ENCODE measurements at regions not wholly inside any gene's neighbourhood (a gene's known extent, or its start where the extent isn't known, plus 50 kb on each side); places are given as distances from the start of the nearest gene placed in this dataset.

DNA sequence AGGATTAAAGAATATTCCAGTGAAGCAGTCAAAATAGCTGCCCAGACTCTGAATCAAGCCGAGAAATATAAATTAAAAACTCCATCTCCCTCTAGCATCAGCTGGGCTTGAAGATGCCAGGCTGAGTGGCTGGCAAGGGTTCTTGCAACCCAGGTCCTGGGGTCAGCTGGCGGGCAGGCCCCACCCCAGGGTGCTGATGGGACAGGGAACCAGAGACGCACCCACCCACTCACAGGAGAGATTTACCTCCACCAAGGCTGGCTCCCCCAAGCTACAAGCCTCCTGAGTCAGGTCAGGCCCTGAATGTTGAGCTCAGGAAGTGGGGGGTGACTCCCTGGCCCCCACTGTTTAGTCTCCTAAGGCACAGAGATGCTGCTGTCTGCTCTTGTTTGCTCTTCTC lies 83.9 kb upstream of the HSPA9 start:
- Histone ChIP-seq H3K27ac (ENCODE audit: insufficient read depth, low read length) (no peak overlapping the region), H2AFZ (replicated peaks; ENCODE audit: low read length, poor library complexity) (no peak overlapping the region), H3K27me3 (ENCODE audit: control insufficient read depth, insufficient read depth, low read length) (peaks cover 32% of the 10 kb centered on the region), H2AK9ac (replicated peaks; ENCODE audit: low read depth, low read length, poor library complexity) (no peak overlapping the region), H3K9me1 (ENCODE audit: insufficient read depth, low read length) (no peaks in the 10 kb centered on the region), H3K9me3 (ENCODE audit: control insufficient read depth, insufficient read depth, low read length) (no peaks in the 10 kb centered on the region), H3K79me1 (ENCODE audit: low read depth in 1 of 2, low read length in 2 of 2) (no peaks in the 10 kb centered on the region), H4K20me1 (ENCODE audit: insufficient read depth, low read length) (peaks cover 2% of the 10 kb centered on the region), H3K14ac (replicated peaks; ENCODE audit: low read depth, low read length) (no peak overlapping the region), H2BK5ac (ENCODE audit: low read depth, low read length, poor library complexity, severe bottlenecking) (no peak overlapping the region), H3K18ac (ENCODE audit: low read depth, low read length) (no peak overlapping the region), H4K8ac (ENCODE audit: low read depth in 2 of 2, low read length in 2 of 2) (no peak overlapping the region), H3K4ac (ENCODE audit: low read depth, low read length) (no peak overlapping the region), H2BK15ac (ENCODE audit: low read depth, low read length) (no peak overlapping the region), H3K4me2 (ENCODE audit: low read depth, low read length) (no peak overlapping the region), H2AK5ac (ENCODE audit: low read depth, low read length) (no peak overlapping the region), H3K9ac (ENCODE audit: low read depth, low read length) (no peak overlapping the region), H3K4me3 (ENCODE audit: insufficient read depth, low read depth, low read length) (no peak overlapping the region), H2BK20ac (ENCODE audit: low read depth, low read length) (no peak overlapping the region), H2BK120ac (ENCODE audit: low read depth, low read length) (no peak overlapping the region), H3K36me3 (ENCODE audit: control insufficient read depth, insufficient read depth, low read length) (no peaks in the 10 kb centered on the region), H4K5ac (ENCODE audit: low read depth, low read length) (no peak overlapping the region), H4K91ac (ENCODE audit: insufficient read depth, low read depth, low read length) (no peak overlapping the region), H3K23ac (ENCODE audit: low read depth, low read length) (no peak overlapping the region), H3K4me1 (ENCODE audit: control insufficient read depth, insufficient read depth, low read length) (peaks cover 4% of the 10 kb centered on the region; the same call in 1 of the 2 replicates), H3K56ac (ENCODE audit: extremely low read depth, insufficient read depth, low read length) (no peak overlapping the region)
- dilution Hi-C loops (cut with HindIII; ENCODE audit: low sequenced_read_pairs, unreplicated experiment): no loop called here
- in situ Hi-C loops (cut with MboI; ENCODE audit: low sequenced_read_pairs): no loop called here
- ChIA-PET CTCF (no interaction called here), POLR2A (ENCODE audit: unreplicated experiment) (no interaction called here)
- no peak for ATAC-seq (ENCODE audit: low read depth)
- TF ChIP-seq RCOR1 (IDR thresholded peaks at IDR 0.05; ENCODE audit: insufficient replicate concordance, low read length): no peak
- TF ChIP-seq NFE2L2 (IDR thresholded peaks at IDR 0.05; ENCODE audit: low read depth, low read length): no peak
- TF ChIP-seq RFX5 (IDR thresholded peaks at IDR 0.05; ENCODE audit: low read depth, low read length): no peak
- TF ChIP-seq, protein P1, sequence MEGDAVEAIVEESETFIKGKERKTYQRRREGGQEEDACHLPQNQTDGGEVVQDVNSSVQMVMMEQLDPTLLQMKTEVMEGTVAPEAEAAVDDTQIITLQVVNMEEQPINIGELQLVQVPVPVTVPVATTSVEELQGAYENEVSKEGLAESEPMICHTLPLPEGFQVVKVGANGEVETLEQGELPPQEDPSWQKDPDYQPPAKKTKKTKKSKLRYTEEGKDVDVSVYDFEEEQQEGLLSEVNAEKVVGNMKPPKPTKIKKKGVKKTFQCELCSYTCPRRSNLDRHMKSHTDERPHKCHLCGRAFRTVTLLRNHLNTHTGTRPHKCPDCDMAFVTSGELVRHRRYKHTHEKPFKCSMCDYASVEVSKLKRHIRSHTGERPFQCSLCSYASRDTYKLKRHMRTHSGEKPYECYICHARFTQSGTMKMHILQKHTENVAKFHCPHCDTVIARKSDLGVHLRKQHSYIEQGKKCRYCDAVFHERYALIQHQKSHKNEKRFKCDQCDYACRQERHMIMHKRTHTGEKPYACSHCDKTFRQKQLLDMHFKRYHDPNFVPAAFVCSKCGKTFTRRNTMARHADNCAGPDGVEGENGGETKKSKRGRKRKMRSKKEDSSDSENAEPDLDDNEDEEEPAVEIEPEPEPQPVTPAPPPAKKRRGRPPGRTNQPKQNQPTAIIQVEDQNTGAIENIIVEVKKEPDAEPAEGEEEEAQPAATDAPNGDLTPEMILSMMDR (conservative IDR thresholded peaks at IDR 0.05; ENCODE audit: low read depth, low read length): no peak
- TF ChIP-seq RAD21 (IDR thresholded peaks at IDR 0.05; ENCODE audit: low read length): no peak
- TF ChIP-seq, protein P2, sequence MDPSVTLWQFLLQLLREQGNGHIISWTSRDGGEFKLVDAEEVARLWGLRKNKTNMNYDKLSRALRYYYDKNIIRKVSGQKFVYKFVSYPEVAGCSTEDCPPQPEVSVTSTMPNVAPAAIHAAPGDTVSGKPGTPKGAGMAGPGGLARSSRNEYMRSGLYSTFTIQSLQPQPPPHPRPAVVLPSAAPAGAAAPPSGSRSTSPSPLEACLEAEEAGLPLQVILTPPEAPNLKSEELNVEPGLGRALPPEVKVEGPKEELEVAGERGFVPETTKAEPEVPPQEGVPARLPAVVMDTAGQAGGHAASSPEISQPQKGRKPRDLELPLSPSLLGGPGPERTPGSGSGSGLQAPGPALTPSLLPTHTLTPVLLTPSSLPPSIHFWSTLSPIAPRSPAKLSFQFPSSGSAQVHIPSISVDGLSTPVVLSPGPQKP (IDR thresholded peaks at IDR 0.05; ENCODE audit: borderline replicate concordance, low read depth, low read length): no peak
- no peak for TF ChIP-seq BHLHE40 (IDR thresholded peaks at IDR 0.05; ENCODE audit: low read depth, low read length)
- TF ChIP-seq MXI1 (IDR thresholded peaks at IDR 0.05; ENCODE audit: borderline replicate concordance, low read depth, low read length): no peak
- no peak for TF ChIP-seq FOS (IDR thresholded peaks at IDR 0.05; ENCODE audit: low read depth, low read length)
- TF ChIP-seq CEBPB (IDR thresholded peaks at IDR 0.05; ENCODE audit: low read depth, low read length): no peak
- no peak for TF ChIP-seq SMC3 (IDR thresholded peaks at IDR 0.05; ENCODE audit: low read depth, low read length)
- no peak for TF ChIP-seq MAZ (IDR thresholded peaks at IDR 0.05; ENCODE audit: borderline replicate concordance, low read depth, low read length)
- TF ChIP-seq MAFK (IDR thresholded peaks at IDR 0.05; ENCODE audit: low read depth, low read length): no peak
- TF ChIP-seq POLR2A (IDR thresholded peaks at IDR 0.05; ENCODE audit: low read depth, low read length): no peak
- no peak for TF ChIP-seq CHD1 (IDR thresholded peaks at IDR 0.05; ENCODE audit: low read depth, low read length)
- TF ChIP-seq, protein P3, sequence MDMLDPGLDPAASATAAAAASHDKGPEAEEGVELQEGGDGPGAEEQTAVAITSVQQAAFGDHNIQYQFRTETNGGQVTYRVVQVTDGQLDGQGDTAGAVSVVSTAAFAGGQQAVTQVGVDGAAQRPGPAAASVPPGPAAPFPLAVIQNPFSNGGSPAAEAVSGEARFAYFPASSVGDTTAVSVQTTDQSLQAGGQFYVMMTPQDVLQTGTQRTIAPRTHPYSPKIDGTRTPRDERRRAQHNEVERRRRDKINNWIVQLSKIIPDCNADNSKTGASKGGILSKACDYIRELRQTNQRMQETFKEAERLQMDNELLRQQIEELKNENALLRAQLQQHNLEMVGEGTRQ (IDR thresholded peaks at IDR 0.05; ENCODE audit: low read depth, low read length): no peak
- intact Hi-C loops (cut with micrococcal nuclease): no loop called here
- DNase-seq: no peak
- WGBS, 2 experiments (ENCODE audit: extremely low coverage in 2 of 2, insufficient read length in 1 of 2): 83% methylated on average over 1 of the region's 3 CpGs; no CpG with 5 or more reads in 1 of the 2 experiments
- no TSS peak for BruUV-seq (replicated peaks)

Data from IMR-90 (cell line).